ENCODE measurements at regions not wholly inside any gene's neighbourhood (a gene's known extent, or its start where the extent isn't known, plus 50 kb on each side); places are given as distances from the start of the nearest gene placed in this dataset.
"Not testable (repeated sequence)": the region's sequence is repeated elsewhere in the genome, so short reads cannot be mapped to it uniquely, and the experiment has no call there.

DNA sequence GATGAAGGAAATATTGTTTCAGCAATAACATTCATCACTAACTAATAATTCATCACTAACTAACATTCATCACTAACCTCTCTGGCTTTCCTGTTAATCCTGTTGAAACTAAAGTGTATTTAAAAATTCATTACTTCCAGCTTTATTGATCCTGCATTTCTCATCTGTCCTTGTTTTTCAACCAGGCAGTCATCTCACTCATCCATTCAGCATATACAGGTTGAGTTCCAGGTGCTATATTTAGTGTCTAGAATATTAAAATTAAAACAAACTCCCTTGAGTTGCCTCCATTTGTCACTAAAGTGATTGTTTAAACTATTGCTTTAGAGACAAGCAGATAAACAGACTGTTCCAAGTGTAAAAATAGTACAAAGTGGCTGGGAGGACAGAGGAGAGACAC, 58.1 kb downstream of the ATXN7L3B start:
- H3K4me1 ChIP-seq (ENCODE audit: insufficient read depth, low read length), result no peaks in the 10 kb centered on the region
- peaks cover 16% of the 10 kb centered on the region for H3K9me3 ChIP-seq (ENCODE audit: insufficient read depth, low read depth, low read length)
- H3K27ac ChIP-seq (ENCODE audit: low read depth, low read length), result no peak overlapping the region
- H3K27me3 ChIP-seq (ENCODE audit: insufficient read depth, low read length), result no peaks in the 10 kb centered on the region
- no peak overlapping the region for H3K9ac ChIP-seq (ENCODE audit: low read depth, low read length)
- no peaks in the 10 kb centered on the region; the same call in 1 of the 2 replicates for H3K36me3 ChIP-seq (ENCODE audit: insufficient read depth, low read length)
- no peak overlapping the region for H3K4me3 ChIP-seq (ENCODE audit: low read length)

DNA sequence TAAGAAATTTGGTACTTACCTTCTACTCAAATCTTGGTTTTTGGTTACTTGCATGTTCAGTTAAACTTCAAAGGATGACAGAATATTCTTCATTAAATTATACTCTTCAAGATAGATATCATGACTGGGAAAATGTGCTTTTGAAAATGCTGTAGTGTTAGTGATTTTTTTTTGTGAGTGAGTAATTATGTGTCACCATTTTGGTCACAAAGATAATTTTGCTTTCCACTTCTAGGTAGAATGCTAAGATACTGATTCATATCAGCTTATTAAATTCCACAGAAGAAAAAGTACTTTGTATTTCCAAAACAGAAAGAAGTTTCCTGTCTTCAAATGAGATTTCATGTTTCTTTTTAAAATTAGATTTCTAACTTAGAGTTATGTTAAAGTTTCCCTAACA, 61.2 kb downstream of the ATXN7L3B start:
- no peaks in the 10 kb centered on the region; the same call in 1 of the 2 replicates for H3K36me3 ChIP-seq (ENCODE audit: insufficient read depth, low read length)
- H3K4me3 ChIP-seq (ENCODE audit: low read length), result no peak overlapping the region
- no peaks in the 10 kb centered on the region for H3K4me1 ChIP-seq (ENCODE audit: insufficient read depth, low read length)
- peaks cover 20% of the 10 kb centered on the region for H3K9me3 ChIP-seq (ENCODE audit: insufficient read depth, low read depth, low read length)
- H3K9ac ChIP-seq (ENCODE audit: low read depth, low read length), result no peak overlapping the region
- H3K27ac ChIP-seq (ENCODE audit: low read depth, low read length), result no peak overlapping the region
- H3K27me3 ChIP-seq (ENCODE audit: insufficient read depth, low read length), result no peaks in the 10 kb centered on the region

DNA sequence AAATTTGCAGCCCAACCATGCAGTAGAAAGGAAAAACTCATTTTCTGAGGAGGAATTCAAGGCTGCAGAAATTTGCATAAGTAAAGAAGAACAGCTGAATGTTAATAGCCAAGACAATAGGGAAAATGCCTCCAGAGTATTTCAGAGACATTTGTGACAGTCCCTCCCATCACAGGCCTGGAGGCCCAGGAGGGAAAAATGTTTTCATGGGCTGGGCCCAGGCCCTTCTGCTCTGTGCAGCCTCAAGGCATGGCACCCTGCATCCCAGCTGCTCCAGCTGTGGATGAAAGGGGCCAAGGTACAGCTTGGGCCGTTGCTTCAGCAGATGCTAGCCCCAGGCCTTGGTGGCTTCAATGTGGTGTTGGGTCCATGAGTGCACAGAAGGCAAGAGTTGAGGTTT, 62.3 kb downstream of the ATXN7L3B start:
- H3K4me3 ChIP-seq (ENCODE audit: low read length), result no peak overlapping the region
- 41% methylated on average over 1 of the region's 1 CpG for WGBS
- H3K27ac ChIP-seq (ENCODE audit: low read depth, low read length), result no peak overlapping the region
- no peak overlapping the region for H3K9ac ChIP-seq (ENCODE audit: low read depth, low read length)
- H3K9me3 ChIP-seq (ENCODE audit: insufficient read depth, low read depth, low read length), result peaks cover 20% of the 10 kb centered on the region
- no peaks in the 10 kb centered on the region; the same call in 1 of the 2 replicates for H3K36me3 ChIP-seq (ENCODE audit: insufficient read depth, low read length)
- no peaks in the 10 kb centered on the region for H3K4me1 ChIP-seq (ENCODE audit: insufficient read depth, low read length)
- no peaks in the 10 kb centered on the region for H3K27me3 ChIP-seq (ENCODE audit: insufficient read depth, low read length)

DNA sequence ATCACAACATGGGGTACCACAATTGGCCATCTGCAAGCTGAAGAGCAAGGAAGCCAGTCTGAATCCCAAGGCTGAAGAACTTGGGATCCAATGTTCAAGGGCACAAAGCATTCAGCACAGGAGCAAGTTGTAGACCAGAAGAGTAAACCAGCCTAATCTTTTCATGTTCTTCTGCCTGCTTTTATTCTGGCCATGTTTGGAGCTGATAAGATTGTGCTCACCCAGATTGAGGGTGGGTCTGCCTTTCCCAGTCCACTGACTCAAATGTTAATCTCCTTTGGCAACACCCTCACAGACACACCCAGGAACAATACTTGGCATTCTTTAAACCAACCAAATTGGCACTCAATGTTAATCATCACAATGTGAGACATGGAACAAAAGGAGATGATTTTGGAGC, 63.2 kb downstream of the ATXN7L3B start:
- not testable (repeated sequence) for H3K36me3 ChIP-seq (ENCODE audit: insufficient read depth, low read length); H3K9ac ChIP-seq (ENCODE audit: low read depth, low read length); H3K27me3 ChIP-seq (ENCODE audit: insufficient read depth, low read length); H3K4me1 ChIP-seq (ENCODE audit: insufficient read depth, low read length); H3K27ac ChIP-seq (ENCODE audit: low read depth, low read length); H3K4me3 ChIP-seq (ENCODE audit: low read length)
- peaks cover 20% of the 10 kb centered on the region for H3K9me3 ChIP-seq (ENCODE audit: insufficient read depth, low read depth, low read length)

DNA sequence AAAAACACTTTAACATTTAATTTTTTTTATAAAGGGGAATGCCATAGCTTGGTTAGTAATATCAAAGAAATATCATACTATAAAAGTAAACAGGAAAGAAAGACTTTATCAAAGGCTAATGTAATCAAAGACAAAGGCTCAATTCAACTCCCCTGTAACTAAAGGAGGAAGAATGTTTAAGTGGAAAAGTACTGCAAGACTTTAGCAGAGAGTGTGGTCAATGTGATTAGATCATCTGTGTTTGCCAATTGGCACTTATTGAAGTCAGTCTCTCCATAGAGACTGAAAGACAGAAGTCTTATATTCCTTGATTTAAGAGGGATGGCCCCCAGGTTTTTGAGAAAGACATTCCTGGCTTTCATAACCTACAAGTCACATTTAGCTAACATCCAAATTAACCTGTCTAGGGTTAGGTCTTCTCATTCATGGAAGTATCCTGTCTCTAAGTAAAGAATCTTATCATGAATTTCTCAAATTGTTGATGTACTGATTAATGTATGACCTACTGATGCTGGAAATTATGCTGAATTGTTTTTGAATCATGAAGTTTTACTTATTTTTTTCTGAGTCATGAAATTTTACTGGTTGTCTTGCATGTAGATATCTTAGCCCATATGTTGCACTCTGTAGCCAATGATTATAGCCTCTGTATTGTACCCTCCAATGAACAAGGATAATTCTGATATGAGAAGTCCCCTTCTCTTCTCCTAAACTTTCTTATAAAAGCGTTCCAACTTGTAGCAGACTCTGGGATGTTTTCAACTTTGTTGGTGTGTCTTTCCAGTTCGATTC, 65.4 kb downstream of the ATXN7L3B start:
- no peak overlapping the region for H3K9ac ChIP-seq (ENCODE audit: low read depth, low read length)
- no peaks in the 10 kb centered on the region for H3K27me3 ChIP-seq (ENCODE audit: insufficient read depth, low read length)
- H3K9me3 ChIP-seq (ENCODE audit: insufficient read depth, low read depth, low read length), result peaks cover 20% of the 10 kb centered on the region
- H3K27ac ChIP-seq (ENCODE audit: low read depth, low read length), result no peak overlapping the region
- H3K36me3 ChIP-seq (ENCODE audit: insufficient read depth, low read length), result no peaks in the 10 kb centered on the region; the same call in 1 of the 2 replicates
- no peaks in the 10 kb centered on the region for H3K4me1 ChIP-seq (ENCODE audit: insufficient read depth, low read length)
- WGBS, result 100% methylated on average over 2 of the region's 2 CpGs
- H3K4me3 ChIP-seq (ENCODE audit: low read length), result no peak overlapping the region

DNA sequence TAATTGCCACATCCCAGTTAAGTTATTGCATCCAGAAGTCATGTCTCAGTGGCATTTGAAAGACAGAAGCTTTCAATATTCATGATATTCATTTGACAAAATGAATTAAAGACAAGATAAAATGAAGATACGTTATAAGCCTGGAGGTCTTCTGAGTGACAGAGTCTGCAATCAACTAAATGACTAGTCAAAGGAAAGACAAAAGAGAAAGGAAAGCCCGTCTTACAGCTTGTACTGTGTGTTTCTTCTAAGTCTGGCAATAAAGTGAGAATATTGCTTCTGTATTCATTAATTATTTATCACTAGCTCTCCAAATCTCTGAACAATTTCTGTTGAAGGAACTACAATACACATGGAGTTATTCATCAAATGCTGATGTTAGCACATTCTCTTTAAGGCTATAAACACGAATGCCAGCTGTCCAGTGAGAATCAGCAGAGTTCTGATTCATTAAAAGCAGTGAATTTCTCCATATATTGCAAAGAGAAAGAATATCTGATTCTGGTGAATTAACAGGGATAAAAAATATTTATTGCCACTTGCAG, 70.7 kb downstream of the ATXN7L3B start:
- Histone ChIP-seq H3K9ac (ENCODE audit: low read depth, low read length) (no peak overlapping the region), H3K4me3 (ENCODE audit: low read length) (no peak overlapping the region), H3K27me3 (ENCODE audit: insufficient read depth, low read length) (no peaks in the 10 kb centered on the region), H3K9me3 (ENCODE audit: insufficient read depth, low read depth, low read length) (no peaks in the 10 kb centered on the region), H3K36me3 (ENCODE audit: insufficient read depth, low read length) (no peaks in the 10 kb centered on the region), H3K4me1 (ENCODE audit: insufficient read depth, low read length) (no peaks in the 10 kb centered on the region), H3K27ac (ENCODE audit: low read depth, low read length) (no peak overlapping the region)
- WGBS, result 92% methylated on average over 3 of the region's 3 CpGs

DNA sequence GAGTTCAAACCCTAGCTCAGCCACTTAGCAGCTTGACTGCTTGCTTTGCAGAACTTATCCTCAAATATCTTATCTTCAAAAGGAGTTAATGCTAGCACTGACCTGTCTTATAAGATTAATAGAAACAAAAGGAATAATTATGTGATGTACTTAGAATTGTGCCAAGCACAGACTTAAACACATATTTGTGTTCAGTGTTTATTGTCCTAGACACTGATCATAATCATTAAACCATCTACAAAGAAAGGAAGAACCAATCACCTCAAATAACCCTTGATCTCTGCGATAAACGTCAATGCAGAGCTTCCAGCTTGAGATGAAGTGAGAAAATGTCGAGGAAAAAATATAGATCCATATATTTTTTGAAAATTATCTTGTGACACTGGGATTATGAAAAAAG, 73.1 kb downstream of the ATXN7L3B start:
- H3K27ac ChIP-seq (ENCODE audit: low read depth, low read length), result no peak overlapping the region
- no peaks in the 10 kb centered on the region for H3K4me1 ChIP-seq (ENCODE audit: insufficient read depth, low read length)
- H3K27me3 ChIP-seq (ENCODE audit: insufficient read depth, low read length), result no peaks in the 10 kb centered on the region
- no CpG with 5 or more reads among the region's 3 CpGs for WGBS
- H3K9ac ChIP-seq (ENCODE audit: low read depth, low read length), result no peak overlapping the region
- H3K4me3 ChIP-seq (ENCODE audit: low read length), result no peak overlapping the region
- H3K36me3 ChIP-seq (ENCODE audit: insufficient read depth, low read length), result no peaks in the 10 kb centered on the region
- no peaks in the 10 kb centered on the region for H3K9me3 ChIP-seq (ENCODE audit: insufficient read depth, low read depth, low read length)

DNA sequence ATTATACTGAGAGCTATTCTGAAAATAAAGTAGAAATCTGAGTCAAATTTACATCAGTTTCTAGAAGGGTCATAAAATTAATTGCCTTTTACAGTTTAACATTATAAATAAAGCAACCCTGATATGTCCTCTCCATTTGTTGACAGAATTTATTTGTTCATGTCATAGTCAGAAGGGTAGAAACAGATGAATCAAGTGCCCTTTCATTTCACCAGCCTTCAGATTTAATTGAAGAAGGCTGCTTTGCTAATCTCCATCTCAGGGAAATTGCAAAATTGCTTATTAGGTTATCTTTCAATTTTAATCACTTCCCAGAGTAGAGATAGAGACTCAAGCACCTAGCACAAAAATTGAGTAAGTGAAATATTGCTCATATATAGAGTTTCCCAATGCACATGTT, 76.8 kb downstream of the ATXN7L3B start:
- H3K27ac ChIP-seq (ENCODE audit: low read depth, low read length), result no peak overlapping the region
- no peak overlapping the region for H3K4me3 ChIP-seq (ENCODE audit: low read length)
- H3K4me1 ChIP-seq (ENCODE audit: insufficient read depth, low read length), result no peaks in the 10 kb centered on the region

DNA sequence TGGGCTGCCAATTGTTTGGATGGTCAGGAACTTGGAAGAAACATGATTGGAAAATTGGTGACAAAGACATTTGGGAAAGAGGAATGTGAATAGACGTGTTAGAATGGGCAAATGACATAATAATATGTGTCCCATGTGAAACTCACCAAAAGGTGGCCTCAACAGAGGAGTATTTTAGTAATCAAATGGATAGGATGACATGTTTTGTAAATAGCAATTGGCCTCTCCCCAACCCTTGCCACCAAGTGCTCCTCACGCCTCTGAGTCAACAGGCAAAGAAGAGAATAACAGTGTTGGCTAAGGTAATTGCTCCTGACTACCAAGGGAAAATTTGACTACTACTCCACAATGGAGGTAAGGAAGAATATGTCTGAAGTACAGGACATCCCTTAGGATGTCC, 81.4 kb downstream of the ATXN7L3B start:
- no peaks in the 10 kb centered on the region for H3K9me3 ChIP-seq (ENCODE audit: insufficient read depth, low read depth, low read length)
- no peaks in the 10 kb centered on the region for H3K4me1 ChIP-seq (ENCODE audit: insufficient read depth, low read length)
- no peak overlapping the region for H3K9ac ChIP-seq (ENCODE audit: low read depth, low read length)
- H3K27ac ChIP-seq (ENCODE audit: low read depth, low read length), result no peak overlapping the region
- WGBS, result 89% methylated on average over 2 of the region's 2 CpGs
- H3K36me3 ChIP-seq (ENCODE audit: insufficient read depth, low read length), result no peaks in the 10 kb centered on the region
- no peaks in the 10 kb centered on the region for H3K27me3 ChIP-seq (ENCODE audit: insufficient read depth, low read length)
- H3K4me3 ChIP-seq (ENCODE audit: low read length), result no peak overlapping the region

More for the DNA sequence above, 76.8 kb downstream of the ATXN7L3B start:
- Histone ChIP-seq H3K27me3 (ENCODE audit: insufficient read depth, low read length) (no peaks in the 10 kb centered on the region), H3K9me3 (ENCODE audit: insufficient read depth, low read depth, low read length) (no peaks in the 10 kb centered on the region), H3K36me3 (ENCODE audit: insufficient read depth, low read length) (no peaks in the 10 kb centered on the region), H3K9ac (ENCODE audit: low read depth, low read length) (no peak overlapping the region)

DNA sequence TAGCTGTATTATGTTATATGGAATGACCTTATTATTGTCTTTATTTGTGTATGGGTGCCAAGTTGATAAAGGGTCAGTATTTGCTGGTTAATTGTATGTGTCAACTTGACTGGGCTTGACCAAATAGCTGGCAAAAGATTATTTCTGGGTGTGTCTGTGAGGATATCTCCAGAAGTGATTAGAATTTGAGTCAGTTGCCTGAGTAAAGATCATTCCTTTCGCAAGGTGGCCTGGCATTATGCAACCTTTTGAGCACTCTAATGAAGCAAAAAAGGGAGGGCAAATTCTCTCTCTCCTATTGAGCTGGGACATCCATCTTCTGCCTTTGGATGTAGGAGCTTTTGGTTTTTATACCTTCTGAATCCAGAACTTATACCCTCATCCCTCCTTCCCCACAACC, 82.2 kb downstream of the ATXN7L3B start:
- H3K9me3 ChIP-seq (ENCODE audit: insufficient read depth, low read depth, low read length), result no peaks in the 10 kb centered on the region
- H3K27me3 ChIP-seq (ENCODE audit: insufficient read depth, low read length), result no peaks in the 10 kb centered on the region
- no peaks in the 10 kb centered on the region for H3K36me3 ChIP-seq (ENCODE audit: insufficient read depth, low read length)
- H3K4me3 ChIP-seq (ENCODE audit: low read length), result no peak overlapping the region
- H3K9ac ChIP-seq (ENCODE audit: low read depth, low read length), result no peak overlapping the region
- no peak overlapping the region for H3K27ac ChIP-seq (ENCODE audit: low read depth, low read length)
- WGBS, result 88% methylated on average over 1 of the region's 1 CpG
- H3K4me1 ChIP-seq (ENCODE audit: insufficient read depth, low read length), result no peaks in the 10 kb centered on the region

DNA sequence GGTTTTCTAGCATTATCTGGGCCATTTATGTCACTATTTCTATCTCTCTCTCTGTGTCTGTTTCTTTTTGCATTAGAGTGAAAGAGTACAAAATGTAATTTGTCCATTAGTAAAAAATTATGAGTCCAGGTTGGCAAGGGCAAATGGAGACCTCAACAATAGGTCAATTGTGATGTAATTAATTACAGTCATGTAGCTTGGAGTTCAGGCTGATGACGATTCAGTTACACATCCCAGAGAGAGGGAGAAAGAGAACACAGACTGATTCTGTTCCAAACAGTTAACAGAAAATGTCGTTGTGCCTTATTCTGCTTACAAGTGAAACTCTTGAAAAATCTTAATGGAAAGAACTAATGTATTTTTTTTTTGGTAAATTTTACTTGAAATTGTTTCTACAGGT, 83.3 kb downstream of the ATXN7L3B start:
- no peak overlapping the region for H3K4me3 ChIP-seq (ENCODE audit: low read length)
- no peak overlapping the region for H3K27ac ChIP-seq (ENCODE audit: low read depth, low read length)
- H3K4me1 ChIP-seq (ENCODE audit: insufficient read depth, low read length), result no peaks in the 10 kb centered on the region
- H3K9ac ChIP-seq (ENCODE audit: low read depth, low read length), result no peak overlapping the region
- no peaks in the 10 kb centered on the region for H3K9me3 ChIP-seq (ENCODE audit: insufficient read depth, low read depth, low read length)
- no peaks in the 10 kb centered on the region for H3K36me3 ChIP-seq (ENCODE audit: insufficient read depth, low read length)
- no peaks in the 10 kb centered on the region for H3K27me3 ChIP-seq (ENCODE audit: insufficient read depth, low read length)
- WGBS, result 95% methylated on average over 2 of the region's 2 CpGs

DNA sequence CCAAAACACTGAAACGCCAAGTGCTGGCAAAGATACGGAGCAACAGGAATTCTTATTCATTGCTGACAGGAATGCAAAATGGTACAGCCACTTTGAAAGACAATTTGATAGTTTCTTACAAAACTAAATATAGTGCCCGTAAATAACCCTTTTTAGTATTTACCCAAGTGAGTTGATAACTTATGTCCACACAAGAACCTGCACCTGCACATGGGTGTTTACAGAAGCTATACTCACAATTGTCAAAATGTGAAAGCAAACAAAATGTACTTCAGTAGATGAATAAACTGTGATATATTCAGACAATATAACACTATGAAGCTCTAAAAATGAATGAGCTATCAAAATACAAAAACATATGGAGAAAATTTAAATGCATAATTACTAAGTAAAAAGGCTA, 86.6 kb downstream of the ATXN7L3B start:
- Histone ChIP-seq H3K4me3 (ENCODE audit: low read length) (no peak overlapping the region), H3K9ac (ENCODE audit: low read depth, low read length) (no peak overlapping the region), H3K27ac (ENCODE audit: low read depth, low read length) (no peak overlapping the region), H3K27me3 (ENCODE audit: insufficient read depth, low read length) (no peaks in the 10 kb centered on the region), H3K9me3 (ENCODE audit: insufficient read depth, low read depth, low read length) (no peaks in the 10 kb centered on the region), H3K36me3 (ENCODE audit: insufficient read depth, low read length) (no peaks in the 10 kb centered on the region), H3K4me1 (ENCODE audit: insufficient read depth, low read length) (no peaks in the 10 kb centered on the region)
- 93% methylated on average over 3 of the region's 3 CpGs for WGBS
